WI38 (cell line): ENCODE measurements at regions not wholly inside any gene's neighbourhood (a gene's known extent, or its start where the extent isn't known, plus 50 kb on each side); places are given as distances from the start of the nearest gene placed in this dataset.

Experiments used
- H3K4me3 ChIP-seq: 2 replicates; pipeline ENCODE4 v1.5.1; 2011; ENCODE audit warnings: low read depth, mild to moderate bottlenecking, control low read depth, low read length
- CTCF ChIP-seq: IDR thresholded peaks from 2 replicates; pipeline ENCODE4 v1.5.1; 2012; ENCODE audit warnings: low read depth, mild to moderate bottlenecking, control low read depth, low read length

GRCh38 chr20:57080796-57081195 lies 185.6 kb downstream of the BMP7 start:
- no peak overlapping the region for H3K4me3 ChIP-seq
- no peak for TF ChIP-seq CTCF

- no peak for TF ChIP-seq CTCF
- H3K4me3 ChIP-seq = no peak overlapping the region
These were observed 184.0 kb downstream of the BMP7 start for GRCh38 chr20:57082357-57082945.

GRCh38 chr20:57083072-57083471 lies 183.4 kb downstream of the BMP7 start:
- H3K4me3 ChIP-seq = no peak overlapping the region
- no peak for TF ChIP-seq CTCF

- no peak overlapping the region for H3K4me3 ChIP-seq
- TF ChIP-seq CTCF = no peak
These were observed 180.4 kb downstream of the BMP7 start for GRCh38 chr20:57086066-57086465.

- no peak overlapping the region for H3K4me3 ChIP-seq
- no peak for TF ChIP-seq CTCF
These were observed 179.3 kb downstream of the BMP7 start for GRCh38 chr20:57087102-57087501.

GRCh38 chr20:57087705-57088104 lies 178.7 kb downstream of the BMP7 start:
- no peak for TF ChIP-seq CTCF
- H3K4me3 ChIP-seq = no peak overlapping the region

GRCh38 chr20:57088436-57088835 lies 178.0 kb downstream of the BMP7 start:
- no peak overlapping the region for H3K4me3 ChIP-seq
- TF ChIP-seq CTCF = no peak
